ENCODE measurements at regions not wholly inside any gene's neighbourhood (a gene's known extent, or its start where the extent isn't known, plus 50 kb on each side); places are given as distances from the start of the nearest gene placed in this dataset.
"Not testable (repeated sequence)": the region's sequence is repeated elsewhere in the genome, so short reads cannot be mapped to it uniquely, and the experiment has no call there.

- no peak for DNase-seq
These were observed 79.8 kb upstream of the BLID start for GRCh38 chr11:122195790-122196189.

DNA sequence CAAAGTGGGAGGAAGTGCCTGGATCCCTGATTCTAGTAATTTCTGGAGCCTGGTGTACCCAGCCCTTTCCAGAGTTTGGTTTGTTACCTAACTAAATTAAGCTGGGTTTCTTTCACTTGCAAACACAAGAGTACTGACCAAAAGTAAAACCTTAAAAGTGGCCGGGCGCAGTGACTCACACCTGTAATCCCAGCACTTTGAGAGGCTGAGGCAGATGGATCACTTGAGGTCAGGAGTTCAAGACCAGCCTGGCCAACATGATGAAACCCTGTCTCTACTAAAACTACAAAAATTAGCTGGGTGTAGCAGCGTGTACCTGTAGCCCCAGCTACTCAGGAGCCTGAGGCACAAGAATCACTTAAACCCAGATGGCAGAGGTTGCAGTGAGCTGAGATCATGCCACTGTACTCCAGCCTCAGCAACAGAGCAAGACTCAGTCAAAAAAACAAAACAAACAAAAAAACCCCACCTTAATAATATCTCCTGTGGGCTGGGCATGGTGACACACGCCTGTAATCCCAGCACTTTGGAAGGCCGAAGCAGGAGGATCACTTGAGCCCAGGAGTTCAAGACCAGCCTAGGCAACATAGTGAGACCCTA, 78.0 kb upstream of the BLID start:
- not testable (repeated sequence) for DNase-seq

DNA sequence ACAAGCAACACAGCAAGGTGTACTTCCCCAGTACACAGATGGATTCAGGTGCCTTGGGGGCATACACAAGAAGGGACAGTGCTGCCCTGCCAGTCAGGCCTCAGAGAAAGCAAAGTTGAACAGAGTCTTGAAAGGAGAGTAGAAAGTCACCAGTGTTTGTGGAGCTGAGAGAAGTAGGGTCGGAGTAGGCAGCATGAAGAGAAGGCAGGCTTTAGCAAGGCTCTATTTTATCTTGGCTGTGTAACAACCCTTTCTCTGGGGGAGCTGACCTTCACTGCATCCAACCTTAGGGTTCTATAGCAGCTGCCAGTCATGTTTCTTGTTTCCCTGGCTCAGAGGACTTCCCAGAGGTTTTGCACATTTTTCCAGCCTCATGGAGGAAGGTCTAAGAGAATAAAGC, 77.4 kb upstream of the BLID start:
- DNase-seq, result no peak

DNA sequence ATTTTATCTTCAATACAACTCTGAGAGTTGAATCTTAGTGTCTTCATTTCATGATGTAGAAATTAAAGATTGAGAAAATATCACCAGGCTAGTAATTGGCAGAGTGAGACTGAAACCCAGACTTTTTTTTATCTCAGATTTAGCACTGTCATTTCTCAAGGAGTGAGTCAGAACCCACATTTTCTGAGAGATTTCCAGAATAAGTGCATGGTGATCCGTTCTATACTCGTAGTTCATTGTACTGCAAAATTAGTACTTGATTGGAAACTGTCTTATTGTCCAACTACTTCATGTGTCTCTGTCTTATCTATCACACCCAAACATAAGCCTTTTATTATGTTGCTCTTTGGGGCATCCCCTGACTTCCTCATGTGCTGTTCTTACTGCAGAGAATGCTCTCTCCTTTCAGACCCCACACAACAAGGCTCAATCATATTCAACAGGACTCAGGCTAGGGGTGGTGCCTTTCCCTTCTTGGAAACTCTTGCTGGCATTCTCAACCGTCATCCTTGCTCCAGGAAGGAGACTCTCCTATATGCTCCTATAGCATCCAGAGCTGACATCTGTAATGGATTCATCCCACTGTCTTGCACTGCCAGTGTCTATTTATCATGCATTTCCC, 76.7 kb upstream of the BLID start:
- DNase-seq, result no peak

GRCh38 chr11:122190768-122191167, 74.8 kb upstream of the BLID start:
- DNase-seq, result no peak

- no peak for DNase-seq
These were observed 73.2 kb upstream of the BLID start for GRCh38 chr11:122189229-122189628.

GRCh38 chr11:122187373-122188165, 71.6 kb upstream of the BLID start:
- DNase-seq, result no peak

GRCh38 chr11:122186439-122187080, 70.5 kb upstream of the BLID start:
- no peak for DNase-seq

- no peak for DNase-seq
These were observed 67.9 kb upstream of the BLID start for GRCh38 chr11:122183933-122184332.

GRCh38 chr11:122181893-122182292, 65.9 kb upstream of the BLID start:
- DNase-seq, result no peak

- no peak for DNase-seq
These were observed 65.4 kb upstream of the BLID start for GRCh38 chr11:122181372-122181771.

DNA sequence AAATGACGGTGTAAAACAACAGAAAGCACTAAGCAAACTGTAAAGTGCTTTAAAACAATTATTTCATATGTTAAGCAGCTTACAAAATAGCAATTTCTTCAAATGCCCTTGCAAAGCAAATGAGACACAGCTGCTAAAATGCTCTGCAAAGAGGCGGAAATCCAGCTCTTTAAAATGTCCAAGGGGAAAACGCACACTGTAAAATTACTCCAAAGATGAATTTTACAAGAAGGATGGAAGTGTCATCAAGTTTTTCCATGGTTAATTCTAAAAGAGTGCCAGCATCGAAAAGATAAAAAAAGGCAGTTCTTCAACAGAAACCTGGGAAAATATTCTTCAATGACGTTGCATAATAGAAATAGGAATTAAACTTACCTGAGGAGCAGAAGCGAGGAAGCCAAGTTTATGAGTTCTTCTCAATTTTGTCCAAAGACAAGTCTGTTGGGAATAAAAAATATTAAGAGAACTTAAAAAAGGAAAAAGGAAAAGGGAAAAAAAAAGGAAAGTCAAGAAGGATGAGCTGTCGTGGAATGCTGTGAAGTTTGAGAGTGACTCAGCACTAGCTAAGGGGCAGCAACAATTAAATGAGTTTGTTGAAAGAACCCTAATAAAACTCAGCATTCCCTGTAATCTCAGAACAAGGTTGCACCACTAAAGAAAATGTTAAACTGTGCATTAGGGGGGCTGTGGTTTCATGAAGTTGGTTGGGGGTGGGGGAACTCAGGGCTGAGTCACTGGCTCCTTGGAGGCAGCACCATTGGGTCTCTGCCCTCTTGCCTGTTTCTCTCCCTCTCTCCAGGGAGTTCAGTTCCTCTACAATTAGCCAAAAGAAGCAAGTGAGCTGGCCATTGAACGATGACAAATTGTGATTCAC, 64.2 kb upstream of the BLID start:
- DNase-seq, result no peak

DNA sequence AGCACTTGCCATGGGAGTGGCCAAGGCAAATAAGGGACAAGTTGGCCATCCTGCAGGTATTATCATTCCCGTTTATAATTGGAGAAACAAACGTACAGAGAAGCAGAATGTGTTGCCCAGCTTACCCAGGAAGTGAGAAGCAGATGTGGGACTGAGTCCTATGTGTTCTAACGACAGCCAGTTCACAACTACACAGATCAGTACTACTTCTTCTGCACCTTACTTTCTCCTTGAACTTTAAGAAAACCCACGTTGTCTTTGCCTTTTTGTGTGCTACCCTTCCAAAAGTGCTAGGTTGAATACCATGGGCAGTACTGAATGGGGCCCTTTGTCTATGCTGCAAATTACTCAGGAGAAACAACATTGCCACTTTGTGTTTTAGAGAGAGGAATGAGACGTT, 62.8 kb upstream of the BLID start:
- DNase-seq, result no peak

- DNase-seq, result no peak
These were observed 61.2 kb upstream of the BLID start for GRCh38 chr11:122177238-122177637.

- no peak for DNase-seq
These were observed 60.6 kb upstream of the BLID start for GRCh38 chr11:122176651-122177050.

DNA sequence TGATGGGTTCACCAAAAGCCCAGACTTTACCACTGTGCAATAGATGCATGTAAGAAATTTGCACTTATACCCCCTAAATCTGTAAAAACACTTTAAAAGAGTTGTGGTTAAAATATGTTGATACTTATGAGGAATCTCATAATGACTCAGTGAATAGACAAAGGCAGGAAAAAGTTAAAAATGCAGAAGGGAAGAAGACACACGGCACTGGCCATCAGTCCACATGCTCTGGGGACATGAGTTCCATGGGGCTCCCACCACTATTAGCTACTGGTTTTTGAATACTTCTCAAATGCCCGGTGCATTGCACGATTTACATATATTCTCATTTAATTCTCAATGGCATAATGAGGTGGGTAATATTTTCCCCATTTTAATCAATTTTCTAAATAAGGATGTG, 59.3 kb upstream of the BLID start:
- DNase-seq, result no peak

DNA sequence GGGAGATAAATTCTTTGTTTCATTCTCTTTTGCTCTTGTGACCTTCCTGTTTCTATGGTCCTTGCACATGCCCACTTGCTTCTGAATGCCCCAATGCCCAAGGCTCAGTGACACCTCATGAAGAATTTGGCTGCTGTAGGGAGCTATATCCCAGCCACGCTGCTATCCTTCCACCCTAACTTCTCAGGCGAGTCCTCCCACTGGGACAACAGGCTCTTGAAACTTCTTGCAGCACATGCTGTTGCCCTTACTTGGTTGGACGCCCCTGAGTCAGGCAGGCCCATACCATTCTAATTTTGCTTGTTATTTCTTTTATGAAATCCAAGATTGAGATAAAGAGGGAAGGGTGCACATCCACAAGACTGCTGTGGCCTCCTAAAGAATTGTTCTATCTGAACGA, 57.6 kb upstream of the BLID start:
- DNase-seq, result no peak

- DNase-seq, result no peak
These were observed 57.0 kb upstream of the BLID start for GRCh38 chr11:122173074-122173450.

DNA sequence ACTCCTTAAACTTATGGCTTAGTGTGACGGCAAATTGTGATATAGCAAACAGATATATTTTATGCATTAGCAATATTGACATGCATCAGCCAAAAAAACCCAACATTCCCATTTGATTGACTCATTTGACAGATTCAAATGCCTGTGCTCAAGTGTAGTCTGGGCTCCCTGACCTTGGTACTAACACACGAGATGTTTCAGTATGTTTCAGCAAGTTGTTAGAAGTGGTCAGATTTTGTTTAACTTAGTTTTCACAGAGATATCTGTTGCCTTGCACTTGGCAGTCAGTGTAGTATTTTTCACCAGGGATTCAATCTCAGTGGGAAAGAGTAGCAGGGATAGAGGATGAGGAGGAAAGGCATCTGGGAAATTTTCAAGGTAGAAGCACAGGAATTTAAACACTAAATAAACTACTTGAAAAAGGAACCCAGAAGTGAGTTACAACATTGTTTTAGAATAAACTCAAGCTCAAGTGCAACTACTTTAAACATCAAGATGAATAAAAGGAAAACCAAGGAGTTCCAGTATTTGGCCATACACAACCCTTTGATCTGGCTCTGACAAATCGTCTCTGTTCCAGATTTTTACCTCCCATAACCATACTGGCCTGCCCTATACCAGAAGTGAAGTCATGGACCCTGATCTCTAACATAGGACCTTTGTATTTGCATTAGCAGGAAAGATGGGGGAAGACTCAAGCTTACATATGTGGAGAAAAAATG, 56.5 kb upstream of the BLID start:
- DNase-seq, result no peak

DNA sequence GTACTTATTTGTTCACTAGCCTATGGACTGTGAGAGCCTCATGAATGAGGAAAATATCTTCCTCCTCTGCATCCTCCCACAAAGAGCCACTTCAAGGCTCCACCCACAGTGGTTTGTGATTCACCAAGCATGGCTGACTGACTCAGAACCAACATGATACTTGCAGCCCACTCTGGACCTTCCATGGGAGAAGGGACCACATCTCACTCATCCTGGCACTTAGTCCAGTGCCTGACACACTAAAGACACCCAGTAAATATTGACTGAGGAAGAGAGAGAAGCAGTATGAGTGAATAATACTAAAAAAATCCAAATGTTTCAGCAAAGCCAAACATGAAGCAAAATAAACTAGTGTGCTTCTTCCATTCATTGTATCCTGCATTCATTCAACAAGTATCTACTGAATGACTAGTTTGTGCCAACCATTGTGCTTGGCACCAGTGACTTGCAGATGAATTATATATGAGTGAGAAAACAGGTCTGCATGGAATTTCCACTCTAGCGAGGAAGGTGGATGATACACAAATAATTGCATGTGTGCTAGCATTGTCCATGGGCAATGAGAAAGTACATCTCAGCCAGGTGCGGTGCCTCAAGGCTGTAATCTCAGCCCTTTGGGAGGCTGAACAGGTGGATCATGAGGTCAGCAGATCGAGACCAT, 54.9 kb upstream of the BLID start:
- DNase-seq, result no peak

GRCh38 chr11:122168218-122168617, 52.2 kb upstream of the BLID start:
- no peak for DNase-seq

GRCh38 chr11:122167100-122167499, 51.1 kb upstream of the BLID start:
- no peak for DNase-seq
